PC-9 (cell line): ENCODE measurements at regions not wholly inside any gene's neighbourhood (a gene's known extent, or its start where the extent isn't known, plus 50 kb on each side); places are given as distances from the start of the nearest gene placed in this dataset.

ENCODE experiments used
- BruUV-seq: library from RNA; stranded (reverse); fragments of 400-500 nt; replicated peaks from 2 replicates; lab custom pipeline; 2021; lab: Mats Ljungman, UMichigan
- CTCF ChIA-PET: fragments of 300-600 bp; sonication (Branson Sonifier 250); formaldehyde crosslinking; loops from one replicate; lab custom pipeline; 2022; ENCODE audit warnings: antibody characterized with exemption; lab: Charles Lee
- POLR2A ChIA-PET: fragments of 300-600 bp; sonication (Branson Sonifier 250); formaldehyde crosslinking; loops from one replicate; lab custom pipeline; 2022; ENCODE audit warnings: antibody characterized with exemption; ENCODE audit not compliant: unreplicated experiment; lab: Charles Lee
- DNase-seq, 2 experiments: peaks; one replicate each; pipeline versions ENCODE4 v3.0.0 to v3.0.0-alpha.2; 2015 to 2022; ENCODE audit warnings: mixed read lengths in 1 of 2
- H2AFZ ChIP-seq: fragments of 200-600 bp; sonication (generic); 2 replicates; pipeline ENCODE4 v1.8.1; 2017; ENCODE audit warnings: antibody characterized with exemption
- H3F3A ChIP-seq: fragments of 200-600 bp; sonication (generic); 2 replicates; pipeline ENCODE4 v1.8.1; 2017; ENCODE audit warnings: antibody characterized with exemption, mild to moderate bottlenecking, low read depth; ENCODE audit not compliant: insufficient read depth
- H3K27ac ChIP-seq: fragments of 200-600 bp; sonication (generic); 2 replicates; pipeline ENCODE4 v1.6.1; 2016; ENCODE audit warnings: mixed run types
- H3K27me3 ChIP-seq: fragments of 200-600 bp; sonication (generic); 2 replicates; pipeline ENCODE4 v1.6.1; 2016; ENCODE audit warnings: low read depth, mixed run types; ENCODE audit not compliant: insufficient read depth
- H3K36me3 ChIP-seq: fragments of 200-600 bp; sonication (generic); 2 replicates; pipeline ENCODE4 v1.6.1; 2016; ENCODE audit warnings: low read depth, mixed run types
- H3K4me1 ChIP-seq: fragments of 200-600 bp; sonication (generic); replicated peaks from 2 replicates; pipeline ENCODE4 v1.6.1; 2016; ENCODE audit warnings: mixed run types; ENCODE audit not compliant: insufficient read depth
- H3K4me2 ChIP-seq: fragments of 200-600 bp; sonication (generic); 2 replicates; pipeline ENCODE4 v1.6.1; 2017; ENCODE audit warnings: mixed run types
- H3K4me3 ChIP-seq: fragments of 200-600 bp; sonication (generic); 2 replicates; pipeline ENCODE4 v1.6.1; 2016; ENCODE audit warnings: mixed run types
- H3K79me2 ChIP-seq: fragments of 200-600 bp; sonication (generic); 2 replicates; pipeline ENCODE4 v1.6.1; 2017; ENCODE audit warnings: low read depth, mixed run types
- H3K9me2 ChIP-seq: fragments of 200-600 bp; sonication (generic); 2 replicates; pipeline ENCODE4 v1.8.1; 2017; ENCODE audit warnings: mild to moderate bottlenecking; ENCODE audit not compliant: insufficient read depth
- H3K9me3 ChIP-seq: fragments of 200-600 bp; sonication (generic); 2 replicates; pipeline ENCODE4 v1.8.1; 2016; ENCODE audit warnings: low read depth; ENCODE audit not compliant: insufficient read depth
- H4K20me1 ChIP-seq: fragments of 200-600 bp; sonication (generic); 2 replicates; pipeline ENCODE4 v1.8.1; 2017; ENCODE audit not compliant: insufficient read depth
- EZH2 ChIP-seq: fragments of 200-600 bp; sonication (generic); IDR thresholded peaks from 2 replicates; pipeline ENCODE4 v1.8.0; 2017; ENCODE audit warnings: antibody characterized with exemption, low read depth
- intact Hi-C: fragments of 100-400 bp; cut with micrococcal nuclease; formaldehyde crosslinking; loops from one replicate; pipeline ENCODE4 v1.10.0; 2022; ENCODE audit not compliant: unreplicated experiment
- TF ChIP-seq, protein P1 (sequence below): fragments of 200-600 bp; sonication (generic); conservative IDR thresholded peaks from 2 replicates; pipeline ENCODE4 v1.6.1; 2017; ENCODE audit warnings: mixed run types, antibody characterized with exemption, mild to moderate bottlenecking, moderate library complexity

DNA sequence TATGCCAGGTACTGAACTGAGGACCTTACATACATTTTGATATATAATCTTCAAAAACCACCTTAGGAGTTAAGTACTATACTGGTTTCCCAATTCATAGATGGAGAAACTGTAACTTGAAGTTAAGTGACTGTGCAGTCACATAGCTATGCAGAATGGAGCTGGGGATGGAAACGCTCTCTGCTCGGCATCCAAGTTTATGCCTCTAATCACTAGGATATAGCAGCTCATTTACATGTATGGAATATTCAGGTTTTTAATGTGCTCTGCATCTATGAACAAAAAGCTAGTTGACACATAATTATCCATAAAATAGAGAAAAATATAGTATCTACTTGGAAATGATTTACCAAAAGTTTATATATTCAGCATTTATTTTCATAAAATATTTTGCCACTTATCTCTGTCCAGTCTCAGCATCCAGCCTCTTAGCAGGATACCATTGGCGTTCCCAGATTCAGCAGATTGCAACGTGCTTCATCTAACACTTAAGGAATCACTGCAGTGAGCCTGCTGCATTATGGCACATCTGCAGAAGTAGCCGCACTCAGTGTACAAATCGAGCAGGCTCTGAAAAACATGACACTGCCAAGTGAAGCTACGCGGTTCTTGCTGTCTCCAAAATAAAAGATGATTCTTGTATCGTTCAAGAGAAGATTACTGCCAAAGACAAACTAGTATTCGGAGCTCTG, 70.4 kb downstream of the MRPL57 start:
- intact Hi-C loops: no loop called here
- ChIA-PET CTCF (no interaction called here), POLR2A (no interaction called here)
- H3K4me1 ChIP-seq: no peaks in the 10 kb centered on the region
- H3K27ac ChIP-seq: no peak overlapping the region
- no TSS peak for BruUV-seq
- no peaks in the 10 kb centered on the region; the same call in 1 of the 2 replicates for H3K9me2 ChIP-seq
- H3K36me3 ChIP-seq: no peaks in the 10 kb centered on the region
- TF ChIP-seq, protein P1, sequence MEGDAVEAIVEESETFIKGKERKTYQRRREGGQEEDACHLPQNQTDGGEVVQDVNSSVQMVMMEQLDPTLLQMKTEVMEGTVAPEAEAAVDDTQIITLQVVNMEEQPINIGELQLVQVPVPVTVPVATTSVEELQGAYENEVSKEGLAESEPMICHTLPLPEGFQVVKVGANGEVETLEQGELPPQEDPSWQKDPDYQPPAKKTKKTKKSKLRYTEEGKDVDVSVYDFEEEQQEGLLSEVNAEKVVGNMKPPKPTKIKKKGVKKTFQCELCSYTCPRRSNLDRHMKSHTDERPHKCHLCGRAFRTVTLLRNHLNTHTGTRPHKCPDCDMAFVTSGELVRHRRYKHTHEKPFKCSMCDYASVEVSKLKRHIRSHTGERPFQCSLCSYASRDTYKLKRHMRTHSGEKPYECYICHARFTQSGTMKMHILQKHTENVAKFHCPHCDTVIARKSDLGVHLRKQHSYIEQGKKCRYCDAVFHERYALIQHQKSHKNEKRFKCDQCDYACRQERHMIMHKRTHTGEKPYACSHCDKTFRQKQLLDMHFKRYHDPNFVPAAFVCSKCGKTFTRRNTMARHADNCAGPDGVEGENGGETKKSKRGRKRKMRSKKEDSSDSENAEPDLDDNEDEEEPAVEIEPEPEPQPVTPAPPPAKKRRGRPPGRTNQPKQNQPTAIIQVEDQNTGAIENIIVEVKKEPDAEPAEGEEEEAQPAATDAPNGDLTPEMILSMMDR: no peak
- no peak for TF ChIP-seq EZH2
- H3K4me3 ChIP-seq: no peak overlapping the region
- peaks cover 18% of the 10 kb centered on the region; the same call in 1 of the 2 replicates for H3K27me3 ChIP-seq
- no peak for DNase-seq
- H3K4me2 ChIP-seq: no peak overlapping the region
- no peaks in the 10 kb centered on the region for H4K20me1 ChIP-seq
- H3K9me3 ChIP-seq: no peaks in the 10 kb centered on the region
- no peaks in the 10 kb centered on the region for H3F3A ChIP-seq
- H3K79me2 ChIP-seq: no peaks in the 10 kb centered on the region
- no peak overlapping the region for H2AFZ ChIP-seq

DNA sequence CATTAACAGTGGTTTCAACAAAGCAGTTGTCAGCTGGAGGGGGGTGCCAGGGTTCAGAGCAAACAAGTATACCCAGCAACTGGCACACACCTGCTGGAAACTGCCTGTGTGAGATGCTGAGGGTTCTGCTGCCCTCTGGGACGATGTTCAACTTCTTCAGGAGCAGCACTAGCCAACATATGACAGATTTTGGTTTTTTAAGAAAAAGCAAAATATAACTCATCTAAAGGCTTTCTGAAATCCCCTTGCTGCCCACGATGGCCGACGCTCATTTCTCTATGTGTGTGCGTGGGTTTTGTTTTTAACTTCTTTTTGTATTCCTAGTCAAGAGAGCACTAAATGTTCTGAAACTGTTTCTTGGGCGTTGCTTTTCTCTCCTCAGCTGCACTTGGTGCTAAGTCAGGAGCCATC, 79.9 kb downstream of the MRPL57 start:
- Histone ChIP-seq H3K27me3 (peaks cover 9% of the 10 kb centered on the region; the same call in 1 of the 2 replicates), H3F3A (no peaks in the 10 kb centered on the region), H3K27ac (no peak overlapping the region), H3K9me3 (no peaks in the 10 kb centered on the region), H3K4me1 (no peaks in the 10 kb centered on the region), H3K9me2 (no peaks in the 10 kb centered on the region), H4K20me1 (no peaks in the 10 kb centered on the region), H3K36me3 (no peaks in the 10 kb centered on the region), H3K79me2 (no peaks in the 10 kb centered on the region), H3K4me2 (no peak overlapping the region), H3K4me3 (no peak overlapping the region), H2AFZ (no peak overlapping the region)
- no peak for DNase-seq
- intact Hi-C loops: no loop called here
- no TSS peak for BruUV-seq
- TF ChIP-seq EZH2: no peak
- TF ChIP-seq, protein P1: no peak
- POLR2A ChIA-PET: no interaction called here
- CTCF ChIA-PET: no interaction called here

DNA sequence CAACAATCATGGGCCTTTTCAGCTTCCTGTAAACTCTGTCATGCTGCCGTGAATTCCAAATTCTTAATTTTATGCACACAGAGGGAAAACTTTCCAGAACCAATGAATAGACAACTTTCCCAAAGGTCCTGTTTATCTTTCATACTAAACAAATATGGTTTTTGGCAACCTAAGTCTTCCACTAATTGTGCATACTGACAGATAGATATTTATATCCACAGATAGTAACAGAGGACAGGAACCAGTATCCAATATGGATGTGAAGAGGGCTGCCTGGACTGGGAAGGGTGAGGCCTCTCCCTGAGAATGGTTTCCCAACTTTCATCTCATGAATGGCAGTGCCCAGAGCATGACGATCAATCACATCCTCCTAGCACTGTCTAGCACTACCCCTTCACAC, 80.4 kb downstream of the MRPL57 start:
- no peaks in the 10 kb centered on the region for H3K9me2 ChIP-seq
- no peak overlapping the region for H3K4me3 ChIP-seq
- POLR2A ChIA-PET: no interaction called here
- H3K9me3 ChIP-seq: no peaks in the 10 kb centered on the region
- H3K27me3 ChIP-seq: peaks cover 6% of the 10 kb centered on the region; the same call in 1 of the 2 replicates
- intact Hi-C loops: no loop called here
- H3K79me2 ChIP-seq: no peaks in the 10 kb centered on the region
- no peak for DNase-seq
- CTCF ChIA-PET: no interaction called here
- H2AFZ ChIP-seq: no peak overlapping the region
- H3K27ac ChIP-seq: no peak overlapping the region
- TF ChIP-seq EZH2: no peak
- TF ChIP-seq, protein P1: no peak
- BruUV-seq: no TSS peak
- H3K4me2 ChIP-seq: no peak overlapping the region
- no peaks in the 10 kb centered on the region for H3K36me3 ChIP-seq
- H3K4me1 ChIP-seq: no peaks in the 10 kb centered on the region
- no peaks in the 10 kb centered on the region for H3F3A ChIP-seq
- no peaks in the 10 kb centered on the region for H4K20me1 ChIP-seq
